ENCODE measurements at regions not wholly inside any gene's neighbourhood (a gene's known extent, or its start where the extent isn't known, plus 50 kb on each side); places are given as distances from the start of the nearest gene placed in this dataset.

- Histone ChIP-seq H3K56ac (ENCODE audit: extremely low read depth, insufficient read depth, low read length) (no peak overlapping the region), H3K18ac (ENCODE audit: low read depth, low read length) (no peak overlapping the region), H4K91ac (ENCODE audit: insufficient read depth, low read depth, low read length) (no peak overlapping the region), H2AFZ (replicated peaks; ENCODE audit: low read length, poor library complexity) (no peak overlapping the region), H3K4me2 (ENCODE audit: low read depth, low read length) (no peak overlapping the region), H3K79me1 (ENCODE audit: low read depth in 1 of 2, low read length in 2 of 2) (no peaks in the 10 kb centered on the region), H3K4me3 (ENCODE audit: insufficient read depth, low read depth, low read length) (no peak overlapping the region), H2BK5ac (ENCODE audit: low read depth, low read length, poor library complexity, severe bottlenecking) (no peak overlapping the region), H3K9ac (ENCODE audit: low read depth, low read length) (no peak overlapping the region), H4K5ac (ENCODE audit: low read depth, low read length) (no peak overlapping the region), H2BK15ac (ENCODE audit: low read depth, low read length) (no peak overlapping the region), H2AK9ac (replicated peaks; ENCODE audit: low read depth, low read length, poor library complexity) (no peak overlapping the region), H2BK20ac (ENCODE audit: low read depth, low read length) (no peak overlapping the region), H3K4ac (ENCODE audit: low read depth, low read length) (no peak overlapping the region), H3K4me1 (ENCODE audit: control insufficient read depth, insufficient read depth, low read length) (no peaks in the 10 kb centered on the region), H3K9me1 (ENCODE audit: insufficient read depth, low read length) (no peaks in the 10 kb centered on the region), H4K20me1 (ENCODE audit: insufficient read depth, low read length) (no peaks in the 10 kb centered on the region), H3K36me3 (ENCODE audit: control insufficient read depth, insufficient read depth, low read length) (no peaks in the 10 kb centered on the region), H3K9me3 (ENCODE audit: control insufficient read depth, insufficient read depth, low read length) (peaks cover 12% of the 10 kb centered on the region), H3K23ac (ENCODE audit: low read depth, low read length) (no peak overlapping the region), H2AK5ac (ENCODE audit: low read depth, low read length) (no peak overlapping the region), H3K27ac (ENCODE audit: insufficient read depth, low read length) (no peak overlapping the region), H3K14ac (replicated peaks; ENCODE audit: low read depth, low read length) (no peak overlapping the region), H3K27me3 (ENCODE audit: control insufficient read depth, insufficient read depth, low read length) (no peaks in the 10 kb centered on the region), H4K8ac (ENCODE audit: low read depth in 2 of 2, low read length in 2 of 2) (no peak overlapping the region), H2BK120ac (ENCODE audit: low read depth, low read length) (no peak overlapping the region)
- ATAC-seq (ENCODE audit: low read depth) (no peak), DNase-seq (no peak)
- intact Hi-C loops (cut with micrococcal nuclease): no loop called here
- dilution Hi-C loops (cut with HindIII; ENCODE audit: low sequenced_read_pairs, unreplicated experiment): no loop called here
- 80% methylated on average over 1 of the region's 3 CpGs; no CpG with 5 or more reads in 1 of the 2 experiments for WGBS, 2 experiments (ENCODE audit: extremely low coverage in 2 of 2, insufficient read length in 1 of 2)
- CTCF ChIA-PET: no interaction called here
- POLR2A ChIA-PET (ENCODE audit: unreplicated experiment): no interaction called here
- TF ChIP-seq MAFK (IDR thresholded peaks at IDR 0.05; ENCODE audit: low read depth, low read length): no peak
- no peak for TF ChIP-seq POLR2A (IDR thresholded peaks at IDR 0.05; ENCODE audit: low read depth, low read length)
- no peak for TF ChIP-seq MXI1 (IDR thresholded peaks at IDR 0.05; ENCODE audit: borderline replicate concordance, low read depth, low read length)
- TF ChIP-seq FOS (IDR thresholded peaks at IDR 0.05; ENCODE audit: low read depth, low read length): no peak
- no peak for TF ChIP-seq RCOR1 (IDR thresholded peaks at IDR 0.05; ENCODE audit: insufficient replicate concordance, low read length)
- TF ChIP-seq CHD1 (IDR thresholded peaks at IDR 0.05; ENCODE audit: low read depth, low read length): no peak
- no peak for TF ChIP-seq SMC3 (IDR thresholded peaks at IDR 0.05; ENCODE audit: low read depth, low read length)
- TF ChIP-seq CTCF (conservative IDR thresholded peaks at IDR 0.05; ENCODE audit: low read depth, low read length): no peak
- TF ChIP-seq RFX5 (IDR thresholded peaks at IDR 0.05; ENCODE audit: low read depth, low read length): no peak
- no peak for TF ChIP-seq BHLHE40 (IDR thresholded peaks at IDR 0.05; ENCODE audit: low read depth, low read length)
- no peak for TF ChIP-seq NFE2L2 (IDR thresholded peaks at IDR 0.05; ENCODE audit: low read depth, low read length)
- TF ChIP-seq USF2 (IDR thresholded peaks at IDR 0.05; ENCODE audit: low read depth, low read length): no peak
- TF ChIP-seq RAD21 (IDR thresholded peaks at IDR 0.05; ENCODE audit: low read length): no peak
- no peak for TF ChIP-seq MAZ (IDR thresholded peaks at IDR 0.05; ENCODE audit: borderline replicate concordance, low read depth, low read length)
- TF ChIP-seq ELK1 (IDR thresholded peaks at IDR 0.05; ENCODE audit: borderline replicate concordance, low read depth, low read length): no peak
- no peak for TF ChIP-seq CEBPB (IDR thresholded peaks at IDR 0.05; ENCODE audit: low read depth, low read length)
- BruUV-seq (replicated peaks): no TSS peak
- in situ Hi-C loops (cut with MboI; ENCODE audit: low sequenced_read_pairs): no loop called here
Observed at GRCh38 chr7:109309790-109310189, 740.1 kb downstream of the DNAJB9 start.
